ENCODE measurements at regions not wholly inside any gene's neighbourhood (a gene's known extent, or its start where the extent isn't known, plus 50 kb on each side); places are given as distances from the start of the nearest gene placed in this dataset.

DNA sequence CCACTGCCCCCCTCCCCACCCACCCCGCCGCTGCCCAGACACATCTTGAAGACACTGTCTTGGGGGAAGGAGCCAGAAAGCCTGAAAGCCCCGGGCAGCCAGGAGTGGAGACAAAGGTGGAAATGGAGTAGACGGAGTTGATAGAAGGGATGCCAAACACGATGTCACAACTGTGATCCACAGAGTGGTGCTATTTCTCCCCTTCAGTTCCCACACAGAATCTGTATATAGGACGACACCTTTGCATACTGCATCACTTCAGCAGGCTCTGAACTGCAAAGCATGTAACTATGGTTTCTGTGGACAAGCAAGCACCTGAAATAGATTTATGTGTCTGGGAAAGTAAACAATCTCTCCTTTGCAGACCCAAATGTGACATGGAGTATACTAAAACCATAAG lies 56.4 kb upstream of the F13A1 start:
- Histone ChIP-seq H3K9ac (no peak overlapping the region), H3K36me3 (ENCODE audit: low read depth) (no peaks in the 10 kb centered on the region), H3K9me3 (ENCODE audit: low read depth) (no peaks in the 10 kb centered on the region), H3F3A (ENCODE audit: insufficient read depth) (no peaks in the 10 kb centered on the region), H3K4me2 (ENCODE audit: unreplicated experiment) (no peak overlapping the region), H4K20me1 (ENCODE audit: insufficient read depth) (no peaks in the 10 kb centered on the region), H3K27ac (no peak overlapping the region), H3K79me2 (ENCODE audit: insufficient read depth) (no peaks in the 10 kb centered on the region), H3K9me2 (ENCODE audit: insufficient read depth) (no peaks in the 10 kb centered on the region), H2AFZ (no peak overlapping the region), H3K4me1 (ENCODE audit: insufficient read depth) (no peaks in the 10 kb centered on the region), H3K4me3 (no peak overlapping the region), H3K27me3 (replicated peaks; ENCODE audit: insufficient read depth) (no peaks in the 10 kb centered on the region)
- in situ Hi-C loops (cut with MboI) = no loop called here
- DNase-seq = no peak
- WGBS, 2 experiments (ENCODE audit: low coverage in 1 of 2, low lambda C conversion rate in 2 of 2, missing lambda C conversion rate in 2 of 2) = 42 to 44% methylated on average over 6 of the region's 6 CpGs
- no peak for TF ChIP-seq EZH2 (IDR thresholded peaks at IDR 0.05; ENCODE audit: insufficient read depth, poor library complexity, severe bottlenecking)
- TF ChIP-seq EZH2phosphoT487 (IDR thresholded peaks at IDR 0.05; ENCODE audit: insufficient read depth, low read depth) = no peak

DNA sequence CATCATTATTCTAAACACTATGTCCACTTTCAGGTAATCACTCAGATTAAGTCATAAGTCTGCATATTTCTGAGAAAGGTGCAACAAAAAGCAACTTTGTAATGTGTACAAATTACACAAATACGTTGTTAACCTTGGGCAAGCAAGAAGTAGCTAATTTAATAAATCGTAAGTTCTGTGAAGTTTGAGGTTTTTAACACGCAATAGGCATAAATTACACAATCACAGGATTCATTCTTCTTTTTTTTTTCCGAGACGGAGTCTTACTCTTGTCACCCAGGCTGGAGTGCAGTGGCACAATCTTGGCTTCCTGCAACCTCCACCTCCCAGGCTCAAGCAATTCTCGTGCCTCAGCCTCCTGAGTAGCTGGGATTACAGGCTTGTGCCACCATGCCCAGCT lies 57.2 kb upstream of the F13A1 start:
- WGBS, 2 experiments (ENCODE audit: low coverage in 1 of 2, low lambda C conversion rate in 2 of 2, missing lambda C conversion rate in 2 of 2) = 58 to 65% methylated on average over 6 of the region's 6 CpGs
- Histone ChIP-seq H3K9me3 (ENCODE audit: low read depth) (no peaks in the 10 kb centered on the region), H3K9me2 (ENCODE audit: insufficient read depth) (no peaks in the 10 kb centered on the region), H4K20me1 (ENCODE audit: insufficient read depth) (no peaks in the 10 kb centered on the region), H2AFZ (no peak overlapping the region), H3K79me2 (ENCODE audit: insufficient read depth) (no peaks in the 10 kb centered on the region), H3K36me3 (ENCODE audit: low read depth) (no peaks in the 10 kb centered on the region), H3K27me3 (replicated peaks; ENCODE audit: insufficient read depth) (no peaks in the 10 kb centered on the region), H3K4me3 (no peak overlapping the region), H3K4me1 (ENCODE audit: insufficient read depth) (no peaks in the 10 kb centered on the region), H3K9ac (no peak overlapping the region), H3K4me2 (ENCODE audit: unreplicated experiment) (no peak overlapping the region), H3K27ac (no peak overlapping the region), H3F3A (ENCODE audit: insufficient read depth) (no peaks in the 10 kb centered on the region)
- TF ChIP-seq EZH2 (IDR thresholded peaks at IDR 0.05; ENCODE audit: insufficient read depth, poor library complexity, severe bottlenecking) = no peak
- DNase-seq = no peak
- in situ Hi-C loops (cut with MboI) = no loop called here

DNA sequence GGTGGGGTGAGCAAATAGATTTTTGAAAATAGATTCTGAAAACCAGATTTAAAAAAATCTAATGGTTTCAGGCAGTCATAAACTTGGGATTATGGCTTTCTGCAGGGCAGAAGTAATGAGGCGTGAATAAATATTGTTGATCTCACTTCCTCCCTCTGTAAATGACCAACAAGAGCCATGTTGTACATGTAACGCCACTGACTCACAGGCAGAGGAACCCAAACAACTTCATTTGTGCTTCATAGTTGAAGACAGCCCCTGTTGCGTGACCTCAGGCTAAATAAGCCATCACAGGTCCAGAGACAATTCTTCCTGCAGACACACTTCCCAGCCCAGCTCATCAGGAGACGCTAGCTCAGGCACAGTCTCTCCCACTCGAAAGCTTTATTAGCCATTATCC lies 59.1 kb upstream of the F13A1 start:
- Histone ChIP-seq H3K9me3 (ENCODE audit: low read depth) (no peaks in the 10 kb centered on the region), H3K9ac (no peak overlapping the region), H3K4me3 (no peak overlapping the region), H3K4me2 (ENCODE audit: unreplicated experiment) (no peak overlapping the region), H3K4me1 (ENCODE audit: insufficient read depth) (no peaks in the 10 kb centered on the region), H2AFZ (no peak overlapping the region), H3K79me2 (ENCODE audit: insufficient read depth) (no peaks in the 10 kb centered on the region), H3K9me2 (ENCODE audit: insufficient read depth) (no peaks in the 10 kb centered on the region), H3K36me3 (ENCODE audit: low read depth) (no peaks in the 10 kb centered on the region), H3F3A (ENCODE audit: insufficient read depth) (no peaks in the 10 kb centered on the region), H3K27ac (no peak overlapping the region), H3K27me3 (replicated peaks; ENCODE audit: insufficient read depth) (no peaks in the 10 kb centered on the region), H4K20me1 (ENCODE audit: insufficient read depth) (no peaks in the 10 kb centered on the region)
- WGBS, 2 experiments (ENCODE audit: low coverage in 1 of 2, low lambda C conversion rate in 2 of 2, missing lambda C conversion rate in 2 of 2) = 52 to 60% methylated on average over 5 of the region's 5 CpGs
- TF ChIP-seq EZH2 (IDR thresholded peaks at IDR 0.05; ENCODE audit: insufficient read depth, poor library complexity, severe bottlenecking) (no peak), EZH2phosphoT487 (IDR thresholded peaks at IDR 0.05; ENCODE audit: insufficient read depth, low read depth) (no peak)
- in situ Hi-C loops (cut with MboI) = no loop called here
- DNase-seq = no peak

DNA sequence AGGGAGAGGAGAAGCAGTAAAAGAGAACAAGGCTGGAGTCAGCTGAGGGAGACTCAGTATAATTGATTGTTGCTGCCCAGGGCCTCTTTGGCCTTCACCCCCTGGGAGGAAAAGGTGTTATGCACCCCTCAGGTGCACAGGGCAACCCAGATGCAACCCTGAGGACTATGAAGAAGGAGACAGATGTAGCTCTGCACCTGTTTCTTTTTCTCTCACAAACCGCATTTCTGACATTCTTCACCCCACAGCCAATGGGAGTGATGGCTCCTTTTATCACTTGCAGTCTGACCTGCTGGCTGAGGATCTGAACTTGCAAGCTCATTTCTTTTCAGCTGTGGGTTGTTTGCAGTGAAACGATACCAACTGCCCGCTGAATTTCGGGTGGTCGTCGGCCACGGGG lies 64.1 kb upstream of the F13A1 start:
- 68 to 73% methylated on average over 7 of the region's 7 CpGs for WGBS, 2 experiments (ENCODE audit: low coverage in 1 of 2, low lambda C conversion rate in 2 of 2, missing lambda C conversion rate in 2 of 2)

DNA sequence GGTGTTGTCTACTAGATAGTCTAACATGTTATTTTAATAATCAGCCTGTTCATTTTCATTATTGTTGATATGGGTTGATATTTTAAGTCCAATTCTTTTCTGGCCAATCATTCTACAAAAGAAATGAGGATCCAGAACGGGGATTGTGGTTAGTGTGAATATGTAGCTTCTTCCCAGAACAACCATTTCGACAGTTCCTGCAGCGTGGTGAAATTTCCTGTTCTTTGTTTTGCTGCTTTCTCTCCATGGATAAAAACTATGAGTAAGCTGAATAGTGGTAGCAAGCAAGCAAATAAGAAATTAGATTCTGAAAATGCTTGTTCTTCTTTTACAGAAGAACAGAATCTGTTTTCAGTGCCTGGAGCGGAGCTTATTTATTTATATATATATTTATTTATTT lies 65.5 kb upstream of the F13A1 start:
- WGBS, 2 experiments (ENCODE audit: low coverage in 1 of 2, low lambda C conversion rate in 2 of 2, missing lambda C conversion rate in 2 of 2) = 48 to 49% methylated on average over 4 of the region's 4 CpGs
- no peak overlapping the region for H3K9ac ChIP-seq
- H3K4me1 ChIP-seq (ENCODE audit: insufficient read depth) = no peaks in the 10 kb centered on the region
- H4K20me1 ChIP-seq (ENCODE audit: insufficient read depth) = no peaks in the 10 kb centered on the region
- in situ Hi-C loops (cut with MboI) = no loop called here
- no peaks in the 10 kb centered on the region for H3K79me2 ChIP-seq (ENCODE audit: insufficient read depth)
- H3K4me3 ChIP-seq = no peak overlapping the region
- TF ChIP-seq EZH2phosphoT487 (IDR thresholded peaks at IDR 0.05; ENCODE audit: insufficient read depth, low read depth) (no peak), EZH2 (IDR thresholded peaks at IDR 0.05; ENCODE audit: insufficient read depth, poor library complexity, severe bottlenecking) (no peak)
- H3K27me3 ChIP-seq (replicated peaks; ENCODE audit: insufficient read depth) = no peaks in the 10 kb centered on the region
- no peak overlapping the region for H3K4me2 ChIP-seq (ENCODE audit: unreplicated experiment)
- DNase-seq = no peak
- no peak overlapping the region for H2AFZ ChIP-seq
- H3F3A ChIP-seq (ENCODE audit: insufficient read depth) = no peaks in the 10 kb centered on the region
- no peak overlapping the region for H3K27ac ChIP-seq
- H3K9me3 ChIP-seq (ENCODE audit: low read depth) = no peaks in the 10 kb centered on the region
- 0 out of 2 replicates have a peak, but pooled peaks cover 2% of the 10 kb centered on the region for H3K9me2 ChIP-seq (ENCODE audit: insufficient read depth)
- H3K36me3 ChIP-seq (ENCODE audit: low read depth) = no peaks in the 10 kb centered on the region

More for the DNA sequence above, 64.1 kb upstream of the F13A1 start:
- H3K9me3 ChIP-seq (ENCODE audit: low read depth) = no peaks in the 10 kb centered on the region
- no peaks in the 10 kb centered on the region for H3K27me3 ChIP-seq (replicated peaks; ENCODE audit: insufficient read depth)
- H3K79me2 ChIP-seq (ENCODE audit: insufficient read depth) = no peaks in the 10 kb centered on the region
- in situ Hi-C loops (cut with MboI) = no loop called here
- TF ChIP-seq EZH2 (IDR thresholded peaks at IDR 0.05; ENCODE audit: insufficient read depth, poor library complexity, severe bottlenecking) (no peak), EZH2phosphoT487 (IDR thresholded peaks at IDR 0.05; ENCODE audit: insufficient read depth, low read depth) (no peak)
- no peaks in the 10 kb centered on the region for H3K36me3 ChIP-seq (ENCODE audit: low read depth)
- H3K27ac ChIP-seq = no peak overlapping the region
- H3F3A ChIP-seq (ENCODE audit: insufficient read depth) = no peaks in the 10 kb centered on the region
- H3K4me2 ChIP-seq (ENCODE audit: unreplicated experiment) = no peak overlapping the region
- H3K9me2 ChIP-seq (ENCODE audit: insufficient read depth) = 0 out of 2 replicates have a peak, but pooled peaks cover 2% of the 10 kb centered on the region
- H3K4me1 ChIP-seq (ENCODE audit: insufficient read depth) = no peaks in the 10 kb centered on the region
- H3K9ac ChIP-seq = no peak overlapping the region
- DNase-seq = no peak
- no peak overlapping the region for H3K4me3 ChIP-seq
- H2AFZ ChIP-seq = no peak overlapping the region
- no peaks in the 10 kb centered on the region for H4K20me1 ChIP-seq (ENCODE audit: insufficient read depth)
